ENCODE measurements at regions not wholly inside any gene's neighbourhood (a gene's known extent, or its start where the extent isn't known, plus 50 kb on each side); places are given as distances from the start of the nearest gene placed in this dataset.

DNA sequence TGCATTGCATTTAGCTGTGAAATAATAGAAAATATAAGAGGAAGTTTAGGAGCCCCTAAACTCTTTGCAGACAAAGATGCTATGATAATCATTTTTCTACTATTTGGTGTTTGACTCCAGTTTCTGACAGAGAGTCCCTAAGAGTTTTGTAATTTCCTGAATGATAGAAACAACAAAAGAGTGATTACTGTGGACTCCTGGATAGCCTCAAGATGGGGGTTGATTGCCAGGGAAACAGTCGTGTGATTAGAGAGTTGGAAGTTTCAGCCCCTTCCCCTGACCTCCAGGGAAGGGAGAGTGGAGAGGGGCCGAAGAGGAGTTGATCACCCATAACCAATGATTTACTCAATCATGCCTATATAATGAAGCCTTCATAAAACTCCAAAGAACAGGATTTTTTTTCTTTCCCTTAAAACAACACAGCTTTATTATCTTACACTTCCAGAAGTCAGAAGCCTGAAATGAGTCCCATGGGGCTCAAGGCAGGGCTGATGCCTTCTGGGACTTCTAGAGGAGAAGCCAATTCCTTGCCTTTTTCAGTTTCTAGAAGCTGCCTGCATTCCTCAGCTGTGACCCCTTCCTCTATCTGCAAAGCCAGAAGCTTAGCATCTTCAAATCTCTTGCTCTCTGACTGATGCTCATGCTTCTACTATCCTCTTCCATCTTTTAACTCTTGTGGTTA, 292.3 kb upstream of the ZPLD1 start:
- Histone ChIP-seq H3K4me3 (ENCODE audit: control extremely low read depth in 1 of 5, extremely low read depth in 1 of 5, insufficient read depth in 1 of 5, low read depth in 2 of 5, low read length in 4 of 5) (no peak overlapping the region), H2AFZ (ENCODE audit: insufficient read depth, low read depth, low read length, poor library complexity, severe bottlenecking) (no peak overlapping the region), H3K36me3 (replicated peaks in 1 of 2; ENCODE audit: control extremely low read depth in 1 of 2, control insufficient read depth in 1 of 2, extremely low read depth in 1 of 2, insufficient read depth in 2 of 2, low read length in 1 of 2) (no peaks in the 10 kb centered on the region), H3K79me2 (ENCODE audit: control insufficient read depth, insufficient read depth, low read length) (no peaks in the 10 kb centered on the region), H3K9ac (ENCODE audit: low read length) (no peak overlapping the region), H3K9me3 (ENCODE audit: control extremely low read depth in 1 of 3, control insufficient read depth in 2 of 3, insufficient read depth in 1 of 3, low read length in 2 of 3) (no peaks in the 10 kb centered on the region), H3K27me3 (replicated peaks in 1 of 4; ENCODE audit: control extremely low read depth in 1 of 4, control insufficient read depth in 3 of 4, insufficient read depth in 4 of 4, low read length in 3 of 4) (no peaks in the 10 kb centered on the region), H4K20me1 (ENCODE audit: control insufficient read depth, insufficient read depth, low read length, poor library complexity, severe bottlenecking) (no peaks in the 10 kb centered on the region), H3K4me1 (ENCODE audit: control insufficient read depth in 2 of 2, insufficient read depth in 2 of 2, low read length in 2 of 2) (no peaks in the 10 kb centered on the region), H3K27ac (ENCODE audit: low read length in 2 of 2) (no peak overlapping the region), H3K4me2 (replicated peaks; ENCODE audit: low read depth, low read length, poor library complexity, severe bottlenecking) (no peak overlapping the region)
- POLR2A ChIA-PET, result no interaction called here
- intact Hi-C loops (cut with micrococcal nuclease), result no loop called here
- Mint-ChIP-seq H3K4me3 (no peak overlapping the region), H3K27ac (no peak overlapping the region), H3K4me1 (no peaks in the 10 kb centered on the region), H3K27me3 (no peaks in the 10 kb centered on the region), H3K9me3 (ENCODE audit: insufficient read depth) (no peaks in the 10 kb centered on the region)
- CTCF ChIA-PET, result no interaction called here
- DNase-seq (no peak), ATAC-seq (ENCODE audit: low read depth) (no peak)
- TF ChIP-seq EZH2 (IDR thresholded peaks at IDR 0.05; ENCODE audit: borderline replicate concordance, insufficient read depth, low read depth, low read length, poor library complexity, severe bottlenecking), result no peak
- TF ChIP-seq, protein P1, sequence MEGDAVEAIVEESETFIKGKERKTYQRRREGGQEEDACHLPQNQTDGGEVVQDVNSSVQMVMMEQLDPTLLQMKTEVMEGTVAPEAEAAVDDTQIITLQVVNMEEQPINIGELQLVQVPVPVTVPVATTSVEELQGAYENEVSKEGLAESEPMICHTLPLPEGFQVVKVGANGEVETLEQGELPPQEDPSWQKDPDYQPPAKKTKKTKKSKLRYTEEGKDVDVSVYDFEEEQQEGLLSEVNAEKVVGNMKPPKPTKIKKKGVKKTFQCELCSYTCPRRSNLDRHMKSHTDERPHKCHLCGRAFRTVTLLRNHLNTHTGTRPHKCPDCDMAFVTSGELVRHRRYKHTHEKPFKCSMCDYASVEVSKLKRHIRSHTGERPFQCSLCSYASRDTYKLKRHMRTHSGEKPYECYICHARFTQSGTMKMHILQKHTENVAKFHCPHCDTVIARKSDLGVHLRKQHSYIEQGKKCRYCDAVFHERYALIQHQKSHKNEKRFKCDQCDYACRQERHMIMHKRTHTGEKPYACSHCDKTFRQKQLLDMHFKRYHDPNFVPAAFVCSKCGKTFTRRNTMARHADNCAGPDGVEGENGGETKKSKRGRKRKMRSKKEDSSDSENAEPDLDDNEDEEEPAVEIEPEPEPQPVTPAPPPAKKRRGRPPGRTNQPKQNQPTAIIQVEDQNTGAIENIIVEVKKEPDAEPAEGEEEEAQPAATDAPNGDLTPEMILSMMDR (IDR thresholded peaks at IDR 0.05), result no peak
- no CpG with 5 or more reads among the region's 2 CpGs for WGBS (ENCODE audit: insufficient coverage)

DNA sequence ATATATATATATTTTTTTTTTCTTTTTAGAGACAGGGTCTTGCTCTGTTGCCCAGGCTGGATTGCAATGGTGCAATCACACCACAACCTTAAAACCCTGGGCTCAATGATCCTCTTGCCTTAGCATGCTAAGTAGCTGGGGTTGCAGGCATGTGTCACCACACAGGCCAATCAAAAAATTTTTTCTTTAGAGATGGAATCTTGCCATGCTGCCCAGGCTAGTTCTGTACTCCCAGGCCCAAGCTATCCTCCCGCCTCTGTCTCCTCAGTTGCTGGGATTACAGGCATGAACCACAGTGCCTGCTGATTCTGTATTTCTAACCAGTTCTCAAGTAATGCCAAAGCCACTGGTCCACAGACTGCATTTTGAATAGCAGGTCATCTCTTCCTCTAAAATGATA, 291.3 kb upstream of the ZPLD1 start:
- Mint-ChIP-seq H3K27me3 (no peaks in the 10 kb centered on the region), H3K4me3 (no peak overlapping the region), H3K27ac (no peak overlapping the region), H3K4me1 (no peaks in the 10 kb centered on the region), H3K9me3 (ENCODE audit: insufficient read depth) (no peaks in the 10 kb centered on the region)
- Histone ChIP-seq H3K4me2 (replicated peaks; ENCODE audit: low read depth, low read length, poor library complexity, severe bottlenecking) (no peak overlapping the region), H3K27me3 (replicated peaks in 1 of 4; ENCODE audit: control extremely low read depth in 1 of 4, control insufficient read depth in 3 of 4, insufficient read depth in 4 of 4, low read length in 3 of 4) (no peaks in the 10 kb centered on the region), H3K9me3 (ENCODE audit: control extremely low read depth in 1 of 3, control insufficient read depth in 2 of 3, insufficient read depth in 1 of 3, low read length in 2 of 3) (no peaks in the 10 kb centered on the region), H4K20me1 (ENCODE audit: control insufficient read depth, insufficient read depth, low read length, poor library complexity, severe bottlenecking) (no peaks in the 10 kb centered on the region), H3K4me1 (ENCODE audit: control insufficient read depth in 2 of 2, insufficient read depth in 2 of 2, low read length in 2 of 2) (no peaks in the 10 kb centered on the region), H3K4me3 (ENCODE audit: control extremely low read depth in 1 of 5, extremely low read depth in 1 of 5, insufficient read depth in 1 of 5, low read depth in 2 of 5, low read length in 4 of 5) (no peak overlapping the region), H2AFZ (ENCODE audit: insufficient read depth, low read depth, low read length, poor library complexity, severe bottlenecking) (no peak overlapping the region), H3K27ac (ENCODE audit: low read length in 2 of 2) (no peak overlapping the region), H3K79me2 (ENCODE audit: control insufficient read depth, insufficient read depth, low read length) (no peaks in the 10 kb centered on the region), H3K36me3 (replicated peaks in 1 of 2; ENCODE audit: control extremely low read depth in 1 of 2, control insufficient read depth in 1 of 2, extremely low read depth in 1 of 2, insufficient read depth in 2 of 2, low read length in 1 of 2) (no peaks in the 10 kb centered on the region), H3K9ac (ENCODE audit: low read length) (no peak overlapping the region)
- 100% methylated on average over 1 of the region's 1 CpG for WGBS (ENCODE audit: insufficient coverage)
- ATAC-seq (ENCODE audit: low read depth) (no peak), DNase-seq (no peak)
- POLR2A ChIA-PET, result no interaction called here
- intact Hi-C loops (cut with micrococcal nuclease), result no loop called here
- CTCF ChIA-PET, result no interaction called here
- no peak for TF ChIP-seq EZH2 (IDR thresholded peaks at IDR 0.05; ENCODE audit: borderline replicate concordance, insufficient read depth, low read depth, low read length, poor library complexity, severe bottlenecking)
- TF ChIP-seq, protein P1 (IDR thresholded peaks at IDR 0.05), result no peak

All from B cell (primary cell).